CD1c-positive myeloid dendritic cell (primary cell): ENCODE measurements at regions not wholly inside any gene's neighbourhood (a gene's known extent, or its start where the extent isn't known, plus 50 kb on each side); places are given as distances from the start of the nearest gene placed in this dataset.
A peak's percentile ranks its signal among the peaks of the same experiment; 100 is the strongest.
"Not testable (repeated sequence)": the region's sequence is repeated elsewhere in the genome, so short reads cannot be mapped to it uniquely, and the experiment has no call there.

Source experiments
- DNase-seq: peaks from one replicate; pipeline ENCODE4 v3.0.0-alpha.2; 2016; ENCODE audit errors: extremely low spot score

GRCh38 chr20:53856300-53857295, 213.8 kb downstream of the BCAS1 start:
- DNase-seq, result no peak

GRCh38 chr20:53855733-53856132, 214.7 kb downstream of the BCAS1 start:
- DNase-seq, result peak; percentile 73

GRCh38 chr20:53854609-53854926, 215.8 kb downstream of the BCAS1 start:
- not testable (repeated sequence) for DNase-seq

- no peak for DNase-seq
Observed at GRCh38 chr20:53853111-53853713, 217.2 kb downstream of the BCAS1 start.

- no peak for DNase-seq
Observed at GRCh38 chr20:53852691-53853090, 217.7 kb downstream of the BCAS1 start.

- DNase-seq, result no peak
Observed at GRCh38 chr20:53852014-53852413, 218.4 kb downstream of the BCAS1 start.

- no peak for DNase-seq
Observed at GRCh38 chr20:53850319-53850718, 220.1 kb downstream of the BCAS1 start.

- no peak for DNase-seq
Observed at GRCh38 chr20:53849471-53850059, 220.8 kb downstream of the BCAS1 start.

GRCh38 chr20:53848304-53848703, 222.1 kb downstream of the BCAS1 start:
- no peak for DNase-seq

GRCh38 chr20:53847837-53848170, 222.6 kb downstream of the BCAS1 start:
- peak; percentile 80 for DNase-seq

- peak; percentile 83 for DNase-seq
Observed at GRCh38 chr20:53847139-53847836, 223.1 kb downstream of the BCAS1 start.

- no peak for DNase-seq
Observed at GRCh38 chr20:53846640-53847039, 223.8 kb downstream of the BCAS1 start.

GRCh38 chr20:53845980-53846379, 224.4 kb downstream of the BCAS1 start:
- DNase-seq, result no peak

- DNase-seq, result no peak
Observed at GRCh38 chr20:53844259-53844658, 226.1 kb downstream of the BCAS1 start.

GRCh38 chr20:53843645-53844044, 226.7 kb downstream of the BCAS1 start:
- no peak for DNase-seq

- DNase-seq, result no peak
Observed at GRCh38 chr20:53842301-53843099, 227.9 kb downstream of the BCAS1 start.

- no peak for DNase-seq
Observed at GRCh38 chr20:53841741-53842140, 228.7 kb downstream of the BCAS1 start.

GRCh38 chr20:53840532-53840931, 229.9 kb downstream of the BCAS1 start:
- no peak for DNase-seq

- peak; percentile 64 for DNase-seq
Observed at GRCh38 chr20:53839423-53840176, 230.8 kb downstream of the BCAS1 start.

GRCh38 chr20:53838311-53838868, 232.0 kb downstream of the BCAS1 start:
- DNase-seq, result no peak
